ENCODE measurements at regions not wholly inside any gene's neighbourhood (a gene's known extent, or its start where the extent isn't known, plus 50 kb on each side); places are given as distances from the start of the nearest gene placed in this dataset.

DNA sequence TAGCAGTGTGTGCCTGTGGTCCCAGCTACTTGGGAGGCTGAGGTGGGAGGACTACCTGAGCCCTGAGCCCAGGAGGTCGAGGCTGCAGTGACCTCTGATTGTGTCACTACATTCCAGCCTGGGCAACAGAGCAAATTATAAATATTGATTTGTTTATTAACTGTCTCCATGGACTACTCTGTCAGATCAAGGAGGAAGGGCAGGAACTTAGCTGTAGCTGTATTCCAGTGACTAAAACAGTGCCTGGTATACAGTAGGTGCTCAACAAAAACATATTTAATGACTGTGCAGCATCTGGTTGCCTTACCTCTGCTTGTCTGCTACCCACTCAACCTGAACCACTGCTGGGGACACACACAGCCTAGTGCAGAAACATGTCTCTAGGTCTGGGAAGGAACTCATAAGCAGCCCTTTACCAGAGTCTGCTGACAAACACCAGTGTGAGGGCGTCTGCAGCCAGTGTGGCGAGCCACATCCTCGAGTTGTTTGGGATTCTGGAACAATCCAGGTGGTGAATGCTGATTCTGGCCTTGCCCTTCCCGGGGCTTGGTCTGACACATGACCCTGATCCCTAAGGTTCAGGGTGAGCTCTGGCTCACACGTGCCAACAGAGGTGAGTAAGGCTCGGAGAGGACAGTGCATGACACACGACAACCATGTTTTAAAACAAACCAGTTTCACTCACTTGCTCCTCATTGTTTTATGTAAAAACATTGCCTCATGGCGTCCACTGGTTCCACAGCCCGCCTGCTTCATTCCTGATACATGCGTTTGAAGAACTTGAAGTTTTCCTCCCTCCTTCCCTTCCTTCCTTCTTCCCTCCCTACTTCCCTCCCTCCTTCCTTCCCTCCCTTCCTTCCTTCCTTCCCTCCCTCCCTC is 117.9 kb upstream of the ZNF217 start:
- Histone ChIP-seq H4K8ac (ENCODE audit: low read length) (no peak overlapping the region), H3K27me3 (ENCODE audit: control insufficient read depth in 1 of 2, insufficient read depth in 1 of 2, low read length in 2 of 2) (no peaks in the 10 kb centered on the region), H3K79me1 (replicated peaks; ENCODE audit: low read length, poor library complexity, severe bottlenecking) (no peaks in the 10 kb centered on the region), H3K4ac (ENCODE audit: low read depth in 1 of 2, low read length in 2 of 2) (peak overlapping the region in 1 of 2 experiments; percentile 40), H2BK5ac (ENCODE audit: low read depth, low read length, poor library complexity, severe bottlenecking) (no peak overlapping the region), H3K23ac (ENCODE audit: low read length in 2 of 2) (no peak overlapping the region), H2AK5ac (ENCODE audit: low read length, severe bottlenecking) (no peak overlapping the region), H2BK15ac (ENCODE audit: low read depth, poor library complexity, severe bottlenecking) (no peak overlapping the region), H3K18ac (ENCODE audit: low read depth in 1 of 2, low read length in 2 of 2) (peak overlapping the region in 1 of 2 experiments; percentile 63), H3K4me2 (ENCODE audit: low read length, poor library complexity, severe bottlenecking) (no peak overlapping the region), H3K9me3 (ENCODE audit: control insufficient read depth, low read length) (no peaks in the 10 kb centered on the region), H3K36me3 (ENCODE audit: control insufficient read depth in 1 of 2, insufficient read depth in 2 of 2, low read depth in 1 of 2, low read length in 2 of 2) (no peaks in the 10 kb centered on the region), H3K4me3 (ENCODE audit: insufficient read depth in 1 of 2, low read depth in 1 of 2, low read length in 2 of 2) (no peak overlapping the region), H2BK120ac (ENCODE audit: low read depth, low read length) (no peak overlapping the region), H3K27ac (ENCODE audit: low read length, poor library complexity, severe bottlenecking) (no peak overlapping the region), H3K4me1 (ENCODE audit: control insufficient read depth, insufficient read depth, low read depth, low read length) (peaks cover 8% of the 10 kb centered on the region), H3K14ac (ENCODE audit: low read length in 2 of 2) (peak overlapping the region in 1 of 2 experiments; percentile 86), H2BK12ac (ENCODE audit: low read length in 2 of 2) (peak overlapping the region in 1 of 2 experiments; percentile 23), H3K9ac (ENCODE audit: low read length) (no peak overlapping the region), H4K91ac (ENCODE audit: low read length) (no peak overlapping the region), H2AFZ (ENCODE audit: low read depth, low read length) (peak overlapping the region; percentile 8)
- WGBS = 82% methylated on average over 11 of the region's 11 CpGs
- no peak for DNase-seq

DNA sequence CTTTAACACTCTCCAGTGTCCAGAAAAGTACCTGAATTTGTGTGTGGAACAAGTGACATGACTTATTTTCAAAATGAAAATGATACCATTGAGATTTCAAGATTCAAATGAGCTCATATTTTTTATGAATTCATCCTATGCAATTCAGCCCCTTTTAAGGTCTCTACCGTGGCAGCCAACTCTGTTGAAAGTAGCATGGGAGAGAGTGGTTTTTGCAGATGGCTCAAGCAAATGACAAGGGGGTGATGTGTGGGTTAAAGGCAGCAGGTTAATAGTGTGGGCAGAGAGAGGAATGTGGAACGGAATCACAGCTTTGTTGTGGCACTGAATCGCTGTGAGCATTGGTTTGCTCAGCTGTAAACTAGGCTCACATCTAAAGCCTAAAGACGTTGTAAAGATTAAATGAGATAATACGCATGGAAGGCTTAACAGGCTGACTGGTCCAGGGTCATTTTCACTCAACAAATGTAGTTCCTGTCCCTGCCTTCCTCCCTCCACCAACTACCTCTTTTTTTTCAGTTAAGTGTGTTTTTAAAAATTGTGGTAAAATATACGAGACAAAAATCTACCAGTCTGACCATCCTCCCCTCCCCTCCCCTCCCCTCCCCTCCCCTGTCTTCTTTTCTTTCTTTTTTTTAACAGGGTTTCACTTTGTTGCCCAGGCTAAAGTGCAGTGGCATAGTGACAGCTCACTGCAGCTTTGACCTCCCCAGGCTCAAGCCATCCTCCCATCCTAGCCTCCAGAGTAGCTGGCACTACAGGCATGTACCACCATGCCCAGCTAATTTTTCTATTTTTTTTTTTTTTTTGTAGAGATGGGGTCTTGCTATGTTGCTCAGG is 114.7 kb upstream of the ZNF217 start:
- Histone ChIP-seq H3K4me1 (ENCODE audit: control insufficient read depth, insufficient read depth, low read depth, low read length) (peaks cover 8% of the 10 kb centered on the region), H4K91ac (ENCODE audit: low read length) (no peak overlapping the region), H2BK12ac (ENCODE audit: low read length in 2 of 2) (peak overlapping the region in 1 of 2 experiments; percentile 10), H3K27ac (ENCODE audit: low read length, poor library complexity, severe bottlenecking) (peak overlapping the region; percentile 75), H3K14ac (ENCODE audit: low read length in 2 of 2) (no peak overlapping the region), H3K9ac (ENCODE audit: low read length) (peak overlapping the region; percentile 53), H3K23ac (ENCODE audit: low read length in 2 of 2) (no peak overlapping the region), H3K18ac (ENCODE audit: low read depth in 1 of 2, low read length in 2 of 2) (no peak overlapping the region), H2BK15ac (ENCODE audit: low read depth, poor library complexity, severe bottlenecking) (no peak overlapping the region), H2BK120ac (ENCODE audit: low read depth, low read length) (no peak overlapping the region), H2BK5ac (ENCODE audit: low read depth, low read length, poor library complexity, severe bottlenecking) (no peak overlapping the region), H3K4ac (ENCODE audit: low read depth in 1 of 2, low read length in 2 of 2) (peak overlapping the region in 1 of 2 experiments; percentile 7), H3K4me2 (ENCODE audit: low read length, poor library complexity, severe bottlenecking) (no peak overlapping the region), H2AFZ (ENCODE audit: low read depth, low read length) (no peak overlapping the region), H3K9me3 (ENCODE audit: control insufficient read depth, low read length) (no peaks in the 10 kb centered on the region), H3K4me3 (ENCODE audit: insufficient read depth in 1 of 2, low read depth in 1 of 2, low read length in 2 of 2) (peak overlapping the region in 1 of 2 experiments; percentile 20), H4K8ac (ENCODE audit: low read length) (peak overlapping the region; percentile 7), H3K36me3 (ENCODE audit: control insufficient read depth in 1 of 2, insufficient read depth in 2 of 2, low read depth in 1 of 2, low read length in 2 of 2) (no peaks in the 10 kb centered on the region), H3K27me3 (ENCODE audit: control insufficient read depth in 1 of 2, insufficient read depth in 1 of 2, low read length in 2 of 2) (no peaks in the 10 kb centered on the region), H2AK5ac (ENCODE audit: low read length, severe bottlenecking) (no peak overlapping the region), H3K79me1 (replicated peaks; ENCODE audit: low read length, poor library complexity, severe bottlenecking) (no peaks in the 10 kb centered on the region)
- 12% methylated on average over 3 of the region's 6 CpGs for WGBS
- peak; percentile 61 for DNase-seq

DNA sequence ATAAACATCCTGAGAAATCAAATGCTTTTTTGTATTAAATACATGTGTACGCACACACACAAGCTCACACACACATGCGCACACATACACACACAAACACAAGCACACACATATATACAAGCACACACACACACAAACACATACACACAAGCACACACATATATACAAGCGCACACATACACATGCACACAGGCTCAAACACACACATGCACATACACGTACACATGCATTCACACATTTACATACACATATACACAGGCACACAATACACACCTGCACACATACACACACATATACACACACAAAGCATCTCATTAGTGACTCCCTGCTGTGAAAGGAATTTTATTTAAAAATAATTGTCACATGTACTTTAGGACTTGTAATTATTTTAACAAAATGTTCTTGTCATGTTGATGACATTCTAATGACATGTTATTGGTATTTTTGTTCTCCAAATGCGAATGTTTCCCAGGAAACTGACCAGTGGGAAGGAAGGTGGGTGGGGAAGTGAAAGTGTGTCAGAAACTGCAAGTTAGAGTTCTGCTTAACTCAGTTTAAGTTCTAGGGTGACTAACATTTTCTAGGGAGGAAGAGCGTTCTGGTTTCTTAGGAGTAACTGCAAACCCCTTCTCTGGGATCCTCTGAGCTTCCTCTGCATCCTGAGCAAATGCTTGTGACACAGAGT is 113.9 kb upstream of the ZNF217 start:
- H3K4me3 ChIP-seq (ENCODE audit: insufficient read depth in 1 of 2, low read depth in 1 of 2, low read length in 2 of 2) = peak overlapping the region in 1 of 2 experiments; percentile 20
- peaks cover 8% of the 10 kb centered on the region for H3K4me1 ChIP-seq (ENCODE audit: control insufficient read depth, insufficient read depth, low read depth, low read length)
- H3K27me3 ChIP-seq (ENCODE audit: control insufficient read depth in 1 of 2, insufficient read depth in 1 of 2, low read length in 2 of 2) = no peaks in the 10 kb centered on the region
- H3K79me1 ChIP-seq (replicated peaks; ENCODE audit: low read length, poor library complexity, severe bottlenecking) = no peaks in the 10 kb centered on the region
- H2BK5ac ChIP-seq (ENCODE audit: low read depth, low read length, poor library complexity, severe bottlenecking) = no peak overlapping the region
- no peaks in the 10 kb centered on the region for H3K9me3 ChIP-seq (ENCODE audit: control insufficient read depth, low read length)
- H3K14ac ChIP-seq (ENCODE audit: low read length in 2 of 2) = no peak overlapping the region
- 93% methylated on average over 5 of the region's 6 CpGs for WGBS
- H3K36me3 ChIP-seq (ENCODE audit: control insufficient read depth in 1 of 2, insufficient read depth in 2 of 2, low read depth in 1 of 2, low read length in 2 of 2) = no peaks in the 10 kb centered on the region
- no peak overlapping the region for H2AFZ ChIP-seq (ENCODE audit: low read depth, low read length)
- peak overlapping the region in 1 of 2 experiments; percentile 7 for H3K4ac ChIP-seq (ENCODE audit: low read depth in 1 of 2, low read length in 2 of 2)
- H3K18ac ChIP-seq (ENCODE audit: low read depth in 1 of 2, low read length in 2 of 2) = peak overlapping the region; percentile 7 to 17
- no peak overlapping the region for H2BK12ac ChIP-seq (ENCODE audit: low read length in 2 of 2)
- H3K27ac ChIP-seq (ENCODE audit: low read length, poor library complexity, severe bottlenecking) = peak overlapping the region; percentile 82
- no peak overlapping the region for H4K8ac ChIP-seq (ENCODE audit: low read length)
- no peak overlapping the region for H2BK15ac ChIP-seq (ENCODE audit: low read depth, poor library complexity, severe bottlenecking)
- no peak overlapping the region for H2AK5ac ChIP-seq (ENCODE audit: low read length, severe bottlenecking)
- H4K91ac ChIP-seq (ENCODE audit: low read length) = no peak overlapping the region
- DNase-seq = peak; percentile 65
- peak overlapping the region; percentile 53 for H3K9ac ChIP-seq (ENCODE audit: low read length)
- H3K23ac ChIP-seq (ENCODE audit: low read length in 2 of 2) = no peak overlapping the region
- H2BK120ac ChIP-seq (ENCODE audit: low read depth, low read length) = no peak overlapping the region
- H3K4me2 ChIP-seq (ENCODE audit: low read length, poor library complexity, severe bottlenecking) = no peak overlapping the region
